Mesothelial cell of epicardium (in vitro differentiated cells): ENCODE measurements at regions not wholly inside any gene's neighbourhood (a gene's known extent, or its start where the extent isn't known, plus 50 kb on each side); places are given as distances from the start of the nearest gene placed in this dataset.
A peak's percentile ranks its signal among the peaks of the same experiment; 100 is the strongest.

Experiments used
- DNase-seq, 2 experiments: peaks; one replicate each; pipeline ENCODE4 v3.0.0; 2021; ENCODE audit warnings: low spot score in 2 of 2; ENCODE audit not compliant: unreplicated experiment in 2 of 2
- H3K27ac Mint-ChIP-seq: 2 replicates; pipeline ENCODE4 v1.8.0; 2021; ENCODE audit warnings: mixed read lengths
- H3K27me3 Mint-ChIP-seq: 2 replicates; pipeline ENCODE4 v1.8.0; 2021; ENCODE audit warnings: low read depth, mixed read lengths
- H3K36me3 Mint-ChIP-seq: 2 replicates; pipeline ENCODE4 v1.8.0; 2021; ENCODE audit warnings: mixed read lengths
- H3K4me1 Mint-ChIP-seq: 2 replicates; pipeline ENCODE4 v1.8.0; 2021; ENCODE audit warnings: mixed read lengths
- H3K4me3 Mint-ChIP-seq: 2 replicates; pipeline ENCODE4 v1.8.0; 2021; ENCODE audit warnings: mild to moderate bottlenecking, moderate library complexity, mixed read lengths
- H3K9me3 Mint-ChIP-seq: 2 replicates; pipeline ENCODE4 v1.8.0; 2021; ENCODE audit warnings: mixed read lengths
- CTCF ChIP-seq: fragments of 200-600 bp; sonication (generic); IDR thresholded peaks from one replicate; pipeline ENCODE4 v1.5.0; 2021; ENCODE audit warnings: antibody characterized with exemption; ENCODE audit not compliant: unreplicated experiment

- H3K9me3 Mint-ChIP-seq = no peaks in the 10 kb centered on the region
- no peak overlapping the region for H3K27ac Mint-ChIP-seq
- H3K27me3 Mint-ChIP-seq = peaks cover 3% of the 10 kb centered on the region
- H3K36me3 Mint-ChIP-seq = no peaks in the 10 kb centered on the region
- H3K4me1 Mint-ChIP-seq = peaks cover 18% of the 10 kb centered on the region
- no peak for DNase-seq
- TF ChIP-seq CTCF = no peak
- no peak overlapping the region for H3K4me3 Mint-ChIP-seq
Observed at GRCh38 chr14:58783792-58784511, 146.2 kb downstream of the DACT1 start.

GRCh38 chr14:58784931-58785330 lies 147.2 kb downstream of the DACT1 start:
- Mint-ChIP-seq H3K9me3 (no peaks in the 10 kb centered on the region), H3K4me3 (no peak overlapping the region), H3K27me3 (peaks cover 3% of the 10 kb centered on the region), H3K4me1 (peaks cover 23% of the 10 kb centered on the region), H3K36me3 (no peaks in the 10 kb centered on the region), H3K27ac (no peak overlapping the region)
- no peak for DNase-seq
- no peak for TF ChIP-seq CTCF

- no peak overlapping the region for H3K4me3 Mint-ChIP-seq
- TF ChIP-seq CTCF = no peak
- DNase-seq = no peak
- H3K9me3 Mint-ChIP-seq = no peaks in the 10 kb centered on the region
- peak overlapping the region; percentile 21 for H3K27ac Mint-ChIP-seq
- peaks cover 24% of the 10 kb centered on the region for H3K4me1 Mint-ChIP-seq
- H3K27me3 Mint-ChIP-seq = peaks cover 3% of the 10 kb centered on the region
- H3K36me3 Mint-ChIP-seq = no peaks in the 10 kb centered on the region
Observed at GRCh38 chr14:58785701-58786100, 147.9 kb downstream of the DACT1 start.

- Mint-ChIP-seq H3K36me3 (no peaks in the 10 kb centered on the region), H3K27ac (no peak overlapping the region), H3K4me1 (peaks cover 31% of the 10 kb centered on the region), H3K27me3 (peaks cover 3% of the 10 kb centered on the region), H3K4me3 (no peak overlapping the region), H3K9me3 (no peaks in the 10 kb centered on the region)
- no peak for TF ChIP-seq CTCF
- DNase-seq = no peak
Observed at GRCh38 chr14:58787592-58787991, 149.8 kb downstream of the DACT1 start.

- TF ChIP-seq CTCF = no peak
- Mint-ChIP-seq H3K9me3 (no peaks in the 10 kb centered on the region), H3K27ac (no peak overlapping the region), H3K36me3 (no peaks in the 10 kb centered on the region), H3K27me3 (peaks cover 3% of the 10 kb centered on the region), H3K4me1 (peaks cover 36% of the 10 kb centered on the region), H3K4me3 (no peak overlapping the region)
- no peak for DNase-seq
Observed at GRCh38 chr14:58788655-58789503, 151.1 kb downstream of the DACT1 start.
